ENCODE measurements at regions not wholly inside any gene's neighbourhood (a gene's known extent, or its start where the extent isn't known, plus 50 kb on each side); places are given as distances from the start of the nearest gene placed in this dataset.

DNA sequence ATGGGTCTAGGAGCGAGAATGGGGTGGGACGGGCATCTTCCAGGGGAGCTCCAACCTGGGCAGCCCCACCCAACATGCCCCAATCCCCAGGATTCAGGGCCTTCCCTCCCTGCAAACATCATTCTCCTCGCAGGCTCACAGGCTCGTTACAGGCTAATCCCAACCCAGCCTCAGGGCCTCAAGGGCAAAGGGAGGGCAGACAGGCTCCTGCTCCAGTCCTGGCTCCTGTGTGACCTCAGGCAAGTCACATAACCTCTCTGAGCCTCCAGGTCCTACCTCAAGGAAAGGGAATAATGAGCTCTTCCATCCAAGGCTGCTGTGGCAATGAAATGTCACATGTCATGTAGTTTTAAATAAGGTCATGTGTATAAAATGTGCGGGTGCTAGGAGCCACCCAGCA, 186.5 kb upstream of the TNRC6C start:
- TF ChIP-seq, protein P1, sequence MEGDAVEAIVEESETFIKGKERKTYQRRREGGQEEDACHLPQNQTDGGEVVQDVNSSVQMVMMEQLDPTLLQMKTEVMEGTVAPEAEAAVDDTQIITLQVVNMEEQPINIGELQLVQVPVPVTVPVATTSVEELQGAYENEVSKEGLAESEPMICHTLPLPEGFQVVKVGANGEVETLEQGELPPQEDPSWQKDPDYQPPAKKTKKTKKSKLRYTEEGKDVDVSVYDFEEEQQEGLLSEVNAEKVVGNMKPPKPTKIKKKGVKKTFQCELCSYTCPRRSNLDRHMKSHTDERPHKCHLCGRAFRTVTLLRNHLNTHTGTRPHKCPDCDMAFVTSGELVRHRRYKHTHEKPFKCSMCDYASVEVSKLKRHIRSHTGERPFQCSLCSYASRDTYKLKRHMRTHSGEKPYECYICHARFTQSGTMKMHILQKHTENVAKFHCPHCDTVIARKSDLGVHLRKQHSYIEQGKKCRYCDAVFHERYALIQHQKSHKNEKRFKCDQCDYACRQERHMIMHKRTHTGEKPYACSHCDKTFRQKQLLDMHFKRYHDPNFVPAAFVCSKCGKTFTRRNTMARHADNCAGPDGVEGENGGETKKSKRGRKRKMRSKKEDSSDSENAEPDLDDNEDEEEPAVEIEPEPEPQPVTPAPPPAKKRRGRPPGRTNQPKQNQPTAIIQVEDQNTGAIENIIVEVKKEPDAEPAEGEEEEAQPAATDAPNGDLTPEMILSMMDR (conservative IDR thresholded peaks at IDR 0.05; ENCODE audit: low read depth, low read length): no peak
- no peak for TF ChIP-seq EZH2 (IDR thresholded peaks at IDR 0.05; ENCODE audit: low read length, unreplicated experiment)
- no peak for TF ChIP-seq EZH2phosphoT487 (IDR thresholded peaks at IDR 0.05; ENCODE audit: borderline replicate concordance, low read length)

Measured in PC-3 (cell line).